Inferior parietal cortex (tissue), 1 donor: ENCODE measurements at regions not wholly inside any gene's neighbourhood (a gene's known extent, or its start where the extent isn't known, plus 50 kb on each side); places are given as distances from the start of the nearest gene placed in this dataset.
"Not testable (repeated sequence)": the region's sequence is repeated elsewhere in the genome, so short reads cannot be mapped to it uniquely, and the experiment has no call there.

Experiments
- DNase-seq: peaks from one replicate; pipeline ENCODE4 v3.0.0-alpha.2; 2016; ENCODE audit errors: extremely low spot score

DNA sequence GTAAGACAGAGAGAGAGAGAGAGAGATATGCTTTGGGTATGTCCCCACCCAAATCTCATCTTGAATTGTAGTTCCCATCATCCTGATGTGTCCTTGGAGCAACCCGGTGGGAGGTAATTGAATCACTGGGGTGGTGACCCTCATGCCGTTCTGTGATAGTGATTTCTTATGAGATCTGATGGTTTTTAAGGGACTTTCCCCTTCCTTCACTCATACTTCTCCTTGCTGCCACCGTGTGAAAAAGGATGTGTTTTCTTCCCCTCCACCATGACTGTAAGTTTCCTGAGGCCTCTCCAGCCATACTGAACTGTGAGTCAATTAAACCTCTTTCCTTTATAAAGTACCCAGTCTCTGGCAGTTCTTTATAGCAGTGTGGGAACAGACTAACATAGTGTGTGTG is 60.3 kb downstream of the EOMES start:
- no peak for DNase-seq

DNA sequence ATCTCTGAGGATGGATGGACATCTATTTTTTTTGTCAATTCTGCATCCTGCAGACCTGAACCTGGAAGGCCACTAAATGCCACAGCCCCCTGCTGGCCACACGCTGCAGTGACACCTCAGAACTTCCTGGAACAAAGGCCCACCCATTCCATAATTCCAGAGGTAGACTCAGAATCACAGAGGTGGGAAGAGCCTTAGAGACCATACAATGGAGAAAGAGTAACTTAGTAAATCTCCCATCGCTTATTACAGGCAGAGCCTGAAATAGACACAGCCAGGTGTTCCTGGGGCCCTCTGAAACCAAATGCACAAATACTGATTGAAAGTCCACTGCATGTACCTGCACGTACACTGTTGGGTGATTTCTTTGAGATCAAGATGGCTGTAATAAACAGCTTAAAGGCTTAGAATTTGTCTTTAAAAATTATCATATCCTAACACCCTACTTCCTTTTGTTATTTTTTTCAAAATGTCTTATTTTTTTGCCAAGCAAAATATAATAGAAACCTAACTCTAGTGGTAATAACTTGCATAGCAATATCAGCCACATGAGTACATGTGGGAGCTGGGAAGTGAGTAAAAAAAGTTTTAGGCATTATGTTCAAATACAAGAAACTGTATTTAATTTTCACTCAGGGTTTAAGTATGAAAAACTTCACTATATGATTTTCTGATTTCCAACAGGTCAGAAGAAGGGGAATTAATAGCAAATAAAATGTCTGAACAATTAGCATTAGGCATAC is 62.7 kb downstream of the EOMES start:
- DNase-seq, result no peak

DNA sequence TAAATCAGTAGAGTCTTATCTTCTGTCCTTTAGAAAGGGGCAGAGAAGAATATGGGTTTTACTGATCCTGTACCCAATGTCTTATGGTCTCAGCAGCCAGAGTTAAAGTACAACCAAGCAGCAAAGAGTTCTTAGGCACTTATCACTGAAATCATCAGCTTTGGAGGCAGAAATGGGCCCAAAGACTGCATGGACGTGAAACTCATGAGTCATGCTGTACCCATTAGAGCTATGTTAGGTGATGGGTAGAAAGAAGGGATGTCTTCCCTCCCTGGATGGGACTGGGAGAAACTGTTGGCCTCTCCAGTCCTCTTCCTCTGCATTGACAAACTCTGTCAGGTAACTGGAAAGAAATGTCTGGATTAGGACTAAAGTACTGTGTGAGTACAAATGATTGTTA is 63.4 kb downstream of the EOMES start:
- DNase-seq, result no peak

DNA sequence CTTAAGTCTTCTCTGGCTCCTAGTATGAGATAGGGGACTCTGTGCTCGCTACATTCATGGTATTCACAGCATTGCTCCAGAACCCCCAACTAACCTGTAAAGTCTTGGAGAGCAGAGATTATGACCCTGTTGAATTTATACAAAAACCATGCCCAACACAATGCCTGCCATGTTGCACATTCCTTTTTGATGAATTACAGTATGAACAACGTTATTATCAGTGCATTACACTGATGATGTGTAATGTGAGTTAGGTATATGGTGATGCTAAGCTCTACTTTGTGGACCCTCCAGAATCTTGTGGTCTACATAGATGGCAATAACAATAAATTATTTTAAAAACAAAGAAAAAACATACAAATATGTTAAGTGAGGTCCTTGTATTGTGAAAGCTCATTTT is 64.3 kb downstream of the EOMES start:
- no peak for DNase-seq

DNA sequence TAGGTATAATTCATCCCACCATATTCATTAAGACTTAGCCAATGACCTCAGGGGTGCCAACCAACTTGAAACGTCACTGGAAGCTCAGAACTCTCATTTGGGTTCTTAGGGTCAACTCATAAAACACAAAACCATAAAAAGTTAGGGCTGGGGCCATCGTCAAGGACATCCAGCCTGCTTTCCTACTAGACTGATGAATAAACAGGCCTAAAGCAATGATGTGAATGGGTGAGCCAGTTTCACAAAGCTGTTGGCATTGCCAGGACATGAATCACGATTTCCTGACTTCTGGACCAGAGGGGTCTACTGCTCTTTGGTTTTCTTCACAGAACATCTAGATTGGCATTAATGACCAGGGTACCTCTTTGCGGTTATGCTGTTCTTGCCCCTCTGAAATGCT is 64.7 kb downstream of the EOMES start:
- no peak for DNase-seq

DNA sequence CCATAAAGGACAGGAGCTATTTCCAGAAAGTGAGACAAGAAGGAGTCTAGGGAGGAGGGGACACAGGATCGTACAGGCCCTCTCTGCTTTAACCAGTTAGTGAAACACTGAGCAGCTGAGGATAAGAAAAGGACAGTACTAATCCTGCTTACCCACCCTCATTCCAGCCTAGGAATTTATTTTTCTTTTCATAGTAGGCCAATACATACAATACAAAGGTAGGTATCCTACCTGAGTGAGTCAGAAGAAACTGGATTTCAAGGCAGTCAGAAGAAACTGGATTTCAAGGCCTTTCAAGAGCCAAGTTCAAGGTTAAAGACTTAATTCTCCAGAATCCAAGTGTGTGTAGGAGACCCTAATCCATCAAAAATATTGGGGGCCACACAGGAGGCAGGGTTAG is 65.3 kb downstream of the EOMES start:
- DNase-seq, result no peak

DNA sequence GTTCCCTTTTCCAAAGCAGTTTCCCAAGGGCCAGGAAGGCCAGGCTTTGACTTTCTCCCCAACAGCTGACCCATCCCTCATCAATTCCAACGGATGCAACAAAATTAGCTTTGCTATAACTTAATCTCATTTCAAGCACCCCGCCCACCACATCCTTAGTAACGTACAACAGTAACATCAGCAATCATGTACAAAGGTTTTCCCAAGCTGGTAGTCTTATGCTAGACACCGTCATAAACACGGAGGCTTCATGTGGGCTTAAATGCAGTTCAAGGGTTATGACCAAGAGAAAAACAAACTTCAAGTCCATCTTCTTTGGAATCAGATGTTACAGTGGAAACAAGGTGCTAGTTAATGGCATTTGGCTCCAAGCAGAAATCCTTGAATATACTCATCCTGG is 66.6 kb downstream of the EOMES start:
- no peak for DNase-seq

DNA sequence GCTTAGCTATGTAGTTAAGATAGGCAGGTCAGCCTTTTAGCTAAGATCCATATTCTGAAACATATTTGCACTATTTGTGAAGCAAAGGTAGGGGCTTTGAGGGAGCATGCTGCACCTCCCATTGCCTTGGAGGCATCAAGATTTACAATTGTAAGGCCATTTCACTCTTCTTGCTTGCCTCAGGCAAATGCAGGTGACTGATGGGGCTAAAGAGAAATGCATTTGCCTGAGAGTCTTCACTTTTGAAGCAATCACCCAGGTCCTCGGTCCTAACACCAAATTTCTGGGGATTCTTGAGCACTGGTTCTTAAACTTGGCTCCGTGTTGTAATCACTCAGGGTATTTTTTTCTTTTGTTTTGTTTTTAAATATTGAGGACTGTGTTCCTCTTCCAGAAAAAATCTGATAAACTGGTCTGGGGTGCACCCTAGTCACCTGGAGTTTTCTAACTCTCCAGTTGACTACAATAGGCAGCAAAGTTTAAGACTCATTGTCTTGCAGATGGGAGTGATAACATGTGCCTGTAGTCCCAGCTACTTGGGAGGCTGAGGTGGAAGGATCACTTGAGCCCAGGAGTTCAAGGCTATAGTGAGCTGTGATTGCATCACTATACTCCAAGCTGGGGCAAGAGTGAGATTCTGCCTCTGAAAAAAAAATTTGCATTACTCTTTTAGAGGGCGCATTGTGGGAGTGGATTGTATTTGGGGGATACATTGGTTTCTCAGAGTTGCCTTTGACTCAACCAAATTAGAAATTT is 68.1 kb downstream of the EOMES start:
- no peak for DNase-seq

DNA sequence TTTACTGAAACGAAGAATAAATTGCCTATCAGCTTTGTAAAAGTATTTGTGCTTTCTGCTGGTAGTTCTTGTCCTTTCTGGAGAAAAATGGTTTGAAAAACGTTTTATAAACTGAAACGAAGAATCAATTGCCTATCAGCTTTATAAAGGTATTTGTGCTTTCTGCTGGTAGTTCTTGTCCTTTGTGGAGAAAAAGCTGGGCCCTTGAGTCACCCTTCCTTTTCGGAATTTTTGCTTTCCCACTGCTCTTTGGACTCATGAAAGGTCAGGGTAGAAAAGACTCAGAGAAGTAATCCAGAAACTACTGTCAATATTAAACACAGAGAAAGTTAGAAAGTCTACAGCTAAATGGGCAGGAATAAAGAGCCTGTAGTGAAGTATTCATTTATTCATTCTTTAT is 72.8 kb downstream of the EOMES start:
- DNase-seq, result no peak

DNA sequence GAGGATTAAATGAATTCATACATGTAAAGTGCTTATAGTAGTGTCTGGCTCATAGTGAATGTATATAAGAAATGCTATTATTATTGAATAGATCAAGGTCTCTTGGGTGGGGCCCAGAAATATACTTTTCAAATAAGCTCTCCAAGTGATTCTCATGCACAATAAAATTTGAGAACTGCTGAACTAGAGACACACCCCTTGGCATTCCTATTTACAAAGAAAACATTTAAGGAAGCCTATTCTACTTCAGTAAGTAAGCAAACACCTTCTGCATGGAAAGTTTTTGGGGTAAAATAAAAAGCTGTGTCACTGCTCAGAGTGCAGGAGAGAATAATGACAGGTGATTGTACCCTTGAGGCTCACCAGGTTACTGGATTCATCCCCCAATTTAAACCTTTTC is 75.2 kb downstream of the EOMES start:
- no peak for DNase-seq

DNA sequence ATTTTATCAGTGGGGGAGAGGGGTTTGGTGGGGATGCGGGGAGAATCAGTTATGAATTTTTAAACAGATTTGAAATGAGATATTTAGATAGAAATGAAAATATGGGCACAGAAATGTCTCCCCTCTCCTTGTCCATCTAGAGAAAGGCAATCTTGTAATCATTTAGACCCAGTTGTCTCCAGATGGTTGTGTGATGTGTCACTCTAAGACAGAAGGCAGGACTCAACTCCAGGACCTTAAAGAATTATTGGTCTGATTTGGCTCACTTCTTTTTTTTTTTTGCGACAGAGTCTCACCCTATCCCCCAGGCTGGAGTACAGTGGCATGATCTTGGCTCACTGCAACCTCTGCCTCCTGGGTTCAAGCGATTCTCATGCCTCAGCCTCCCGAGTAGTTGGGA is 77.2 kb downstream of the EOMES start:
- no peak for DNase-seq

DNA sequence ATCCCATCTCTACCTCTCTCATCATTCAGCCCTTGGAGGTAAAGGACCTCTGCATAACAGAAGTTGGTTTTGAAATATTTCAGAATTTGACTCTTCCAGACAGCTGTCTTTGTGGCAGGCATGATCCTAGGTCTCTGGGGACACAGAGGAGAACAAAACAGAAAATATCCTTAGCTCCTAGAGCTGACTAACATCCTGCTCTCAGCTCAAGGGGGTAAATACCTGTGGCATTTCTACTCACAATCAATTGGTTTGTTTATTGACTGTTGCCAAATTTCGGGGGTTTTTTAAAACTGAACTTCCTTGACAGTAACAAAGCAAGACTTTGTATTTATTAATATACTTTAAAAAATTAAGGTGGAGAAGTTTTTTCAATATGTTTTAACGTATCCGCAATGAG is 78.8 kb downstream of the EOMES start:
- DNase-seq, result no peak

DNA sequence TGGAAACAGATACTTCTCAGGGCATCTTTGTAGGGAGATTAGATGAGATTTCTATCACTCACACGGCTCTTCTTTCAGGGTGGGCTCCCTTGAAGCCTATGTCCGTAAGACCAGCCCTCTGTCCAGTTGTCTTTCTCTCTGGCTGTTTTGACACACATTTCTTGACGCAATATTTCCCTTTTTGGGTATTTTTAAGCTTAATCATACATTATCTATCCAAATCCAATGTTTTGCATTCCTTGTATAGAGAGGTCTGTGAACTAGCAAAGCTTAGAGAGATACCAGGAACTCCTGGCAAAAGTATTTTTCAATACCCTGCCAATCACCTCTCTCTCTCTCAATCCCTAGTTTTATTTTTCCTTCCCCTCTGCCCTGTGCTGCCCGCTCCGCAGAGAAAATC is 79.3 kb downstream of the EOMES start:
- no peak for DNase-seq

DNA sequence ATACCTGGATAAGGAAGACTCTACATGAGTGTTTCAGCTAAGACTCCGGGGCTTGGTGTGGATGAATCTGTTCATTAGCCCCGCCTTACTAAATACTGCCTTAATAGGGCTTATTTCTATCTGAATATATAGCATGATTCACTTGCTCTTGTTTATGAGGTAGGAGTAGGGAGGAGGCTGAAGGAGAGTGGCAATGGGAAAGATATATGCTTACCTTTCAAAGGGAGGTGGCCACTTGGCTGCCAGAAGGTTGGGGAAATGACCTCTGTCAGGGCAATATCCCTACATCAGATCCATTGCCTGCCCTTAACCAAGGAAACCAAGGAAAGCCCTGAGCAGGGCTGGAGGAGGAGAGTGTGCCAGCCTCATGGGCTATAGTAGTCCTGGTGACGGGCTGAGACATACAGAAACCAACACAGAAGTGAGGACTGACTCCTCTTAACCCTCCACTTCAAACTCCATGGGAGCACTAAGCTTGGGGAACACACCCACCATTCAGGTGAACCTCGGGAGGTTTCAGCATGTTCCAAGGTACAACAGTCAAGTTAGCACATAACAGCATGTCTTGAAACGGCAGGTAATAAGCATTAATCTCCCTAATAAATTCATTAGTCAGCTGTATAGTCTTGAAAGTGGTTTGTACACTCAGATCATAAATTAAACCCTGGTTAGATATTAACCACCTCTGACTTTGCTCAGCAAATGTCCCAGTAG is 80.1 kb downstream of the EOMES start:
- DNase-seq, result no peak

DNA sequence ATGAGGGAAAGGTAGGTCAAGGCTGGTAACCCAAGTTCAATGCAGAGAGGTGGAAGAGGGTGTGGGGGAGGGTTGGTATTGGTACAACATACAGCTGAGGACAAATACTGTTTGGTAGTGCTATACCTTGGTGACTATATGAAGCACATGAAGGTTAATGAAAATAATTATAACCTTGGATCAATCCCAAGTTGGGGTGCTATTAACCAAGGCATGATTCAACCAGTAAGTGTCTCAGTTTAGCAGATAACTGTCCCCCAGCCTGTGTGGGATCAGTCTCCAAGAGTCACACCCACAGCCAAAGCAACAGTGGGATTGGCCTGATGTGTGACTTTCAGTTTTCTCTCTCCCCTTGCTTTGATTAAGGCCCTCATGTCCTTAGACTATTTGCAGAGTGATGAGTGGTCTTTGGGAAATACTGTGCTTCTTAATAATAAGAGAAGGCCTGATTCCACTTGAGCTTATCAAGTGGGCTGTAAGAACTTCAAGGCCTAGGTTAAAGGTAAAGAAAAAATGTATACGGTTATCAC is 80.8 kb downstream of the EOMES start:
- no peak for DNase-seq

DNA sequence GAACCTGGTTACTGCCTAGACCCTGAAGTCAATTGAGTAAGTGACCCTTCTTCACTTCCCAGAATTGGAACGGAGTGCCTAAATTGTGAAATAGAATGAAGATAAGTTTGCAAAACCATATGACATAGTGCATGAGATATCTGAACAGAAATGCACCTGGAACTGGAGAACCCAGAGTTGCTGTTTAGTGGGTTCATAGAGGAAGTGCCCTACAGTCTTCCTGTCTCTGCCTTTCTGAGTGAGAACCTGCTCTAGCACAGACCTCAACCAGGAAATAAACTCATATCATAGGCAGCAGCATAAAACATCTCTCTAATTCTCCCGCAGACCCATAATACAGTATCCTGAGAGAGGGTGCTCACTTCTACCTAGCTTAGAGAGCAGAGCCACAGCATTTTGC is 82.9 kb downstream of the EOMES start:
- DNase-seq, result no peak

DNA sequence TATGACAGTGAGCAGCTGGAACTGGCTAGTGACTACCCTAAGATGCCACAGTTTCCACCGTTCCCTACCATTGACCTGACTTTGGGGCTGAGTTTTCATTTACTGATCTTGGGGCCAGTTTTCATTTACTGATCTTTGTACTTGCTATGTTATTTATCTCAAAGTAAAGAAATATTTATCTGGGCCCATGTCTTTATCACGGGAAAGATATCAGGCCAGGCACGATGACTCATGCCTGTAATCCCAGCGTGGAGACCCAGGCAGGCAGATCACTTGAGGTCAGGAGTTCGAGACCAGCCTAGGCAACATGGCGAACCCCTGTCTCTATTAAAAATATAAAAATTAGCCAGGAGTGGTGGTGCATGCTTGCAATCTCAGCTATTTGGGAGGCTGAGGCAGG is 83.5 kb downstream of the EOMES start:
- DNase-seq, result no peak

DNA sequence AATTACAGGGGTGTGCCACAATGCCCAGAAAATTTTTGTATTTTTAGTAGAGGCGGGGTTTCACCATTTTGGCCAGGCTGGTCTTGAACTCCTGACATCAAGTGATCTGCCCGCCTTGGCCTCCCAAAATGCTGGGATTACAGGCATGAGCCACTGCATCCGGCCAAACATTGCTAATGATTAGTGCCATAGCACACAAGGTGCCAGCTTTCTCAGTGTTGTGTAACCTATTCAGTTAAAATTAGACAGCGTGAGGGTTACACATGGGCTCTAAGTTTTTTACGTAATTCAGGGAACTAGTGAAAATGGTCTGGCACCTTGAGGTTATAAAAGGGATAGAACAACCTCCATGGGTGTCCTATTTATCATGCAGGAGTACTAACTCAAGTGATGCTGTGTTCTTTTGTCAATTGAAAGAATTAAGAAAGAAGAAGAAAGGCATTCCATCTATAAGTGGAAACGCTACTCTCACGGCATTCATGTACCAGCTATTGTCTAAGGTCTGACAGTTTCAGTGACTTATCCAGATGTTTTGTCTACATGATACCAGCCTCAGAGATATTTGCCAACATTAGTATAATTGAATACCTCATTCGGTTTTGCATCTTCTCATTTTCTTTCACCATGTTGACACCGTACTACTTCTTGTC is 84.7 kb downstream of the EOMES start:
- DNase-seq, result no peak

DNA sequence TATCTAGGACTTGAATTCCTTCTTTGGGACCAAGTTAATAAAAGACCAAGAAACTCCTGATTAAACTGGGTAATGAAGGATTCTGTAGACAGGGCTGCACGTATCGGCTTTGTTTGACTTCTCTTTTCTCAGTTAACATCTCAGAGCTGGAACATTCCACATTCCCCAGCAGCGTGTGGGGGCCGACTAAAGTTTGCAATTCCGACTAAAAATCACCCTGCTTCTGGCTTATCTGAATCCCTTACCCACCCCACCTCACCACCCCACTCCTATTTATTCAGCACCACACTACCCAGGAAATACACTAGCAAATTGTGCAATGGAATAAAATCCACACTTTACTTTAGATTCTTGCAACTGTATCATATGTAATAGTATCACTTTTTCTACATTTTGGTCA is 87.1 kb downstream of the EOMES start:
- DNase-seq, result not testable (repeated sequence)

DNA sequence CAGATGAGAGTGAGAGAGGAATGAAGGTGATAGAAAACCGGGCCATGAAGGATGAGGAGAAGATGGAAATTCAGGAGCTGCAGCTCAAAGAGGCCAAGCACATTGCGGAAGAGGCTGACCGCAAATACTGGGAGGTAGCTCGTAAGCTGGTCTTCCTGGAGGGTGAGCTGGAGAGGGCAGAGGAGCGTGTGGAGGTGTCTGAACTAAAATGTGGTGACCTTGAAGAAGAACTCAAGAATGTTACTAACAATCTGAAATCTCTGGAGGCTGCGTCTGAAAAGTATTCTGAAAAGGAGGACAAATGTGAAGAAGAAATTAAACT is 88.9 kb downstream of the EOMES start:
- DNase-seq, result peak; percentile 21

DNA sequence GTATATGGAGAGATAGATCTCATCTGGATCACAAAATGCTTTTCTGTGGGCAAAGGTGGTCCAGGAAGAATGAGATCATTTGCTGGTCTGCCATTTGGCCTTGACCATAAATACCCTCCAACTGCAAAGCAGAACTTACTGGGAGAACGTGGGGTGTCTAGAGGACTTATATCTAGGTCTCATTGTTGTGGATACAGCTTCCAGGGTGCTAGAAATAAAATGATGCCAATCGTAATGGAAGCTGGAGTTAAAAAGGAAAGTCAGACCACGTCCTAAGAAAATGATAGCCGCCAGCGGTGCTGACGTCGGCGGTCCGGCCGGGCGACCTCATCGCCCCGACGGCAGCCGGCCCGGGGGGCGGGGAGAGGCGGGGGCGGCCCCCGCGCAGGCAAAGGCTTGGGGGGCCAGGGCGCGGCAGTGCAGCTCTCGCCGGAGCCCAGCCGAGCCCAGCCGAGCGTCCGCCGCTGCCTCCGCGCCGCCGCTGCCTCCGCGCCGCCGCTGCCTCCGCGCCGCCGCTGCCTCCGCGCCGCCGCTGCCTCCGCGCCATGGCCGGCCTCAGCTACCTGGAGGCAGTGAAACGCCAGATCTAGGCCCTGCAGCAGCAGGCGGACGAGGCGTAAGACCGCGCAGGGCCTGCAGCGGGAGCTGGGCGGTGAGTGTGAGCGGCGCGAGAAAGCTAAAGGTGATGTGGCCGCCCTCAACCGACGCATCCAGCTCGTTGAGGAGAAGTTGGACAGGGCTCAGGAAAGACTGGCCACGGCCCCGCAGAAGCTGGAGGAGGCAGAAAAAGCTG is 89.5 kb downstream of the EOMES start:
- peak; percentile 18 for DNase-seq

DNA sequence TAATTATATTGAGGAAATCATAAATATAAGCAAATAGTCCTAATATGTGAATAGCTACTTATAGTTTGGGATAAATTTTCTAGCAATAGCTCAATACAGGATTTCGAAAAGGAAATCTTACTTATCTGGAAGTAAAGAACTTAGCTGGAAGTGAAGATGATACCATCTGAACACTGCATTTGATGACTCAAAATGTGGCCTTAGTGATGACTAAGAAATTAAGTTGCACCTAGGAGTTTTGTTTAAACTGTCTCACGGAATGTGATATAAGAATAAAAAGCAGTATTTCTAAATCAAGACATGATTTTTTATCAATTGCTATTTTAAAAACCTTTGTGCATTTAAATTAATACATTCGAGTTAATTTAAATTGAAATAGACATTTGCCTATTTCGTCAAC is 91.2 kb downstream of the EOMES start:
- DNase-seq, result no peak
